ENCODE measurements at regions not wholly inside any gene's neighbourhood (a gene's known extent, or its start where the extent isn't known, plus 50 kb on each side); places are given as distances from the start of the nearest gene placed in this dataset.

- H3K9me3 ChIP-seq (ENCODE audit: control insufficient read depth, insufficient read depth, low read length): peaks cover 5% of the 10 kb centered on the region; the same call in 1 of the 2 replicates
- H3K4me3 ChIP-seq (ENCODE audit: low read depth, low read length): no peak overlapping the region
- POLR2A ChIA-PET: no interaction called here
- no peaks in the 10 kb centered on the region for H3K27me3 ChIP-seq (ENCODE audit: control insufficient read depth, insufficient read depth, low read length)
- CTCF ChIA-PET: no interaction called here
- H3K27ac ChIP-seq (ENCODE audit: low read depth, low read length): no peak overlapping the region
- no peak for TF ChIP-seq CTCF (IDR thresholded peaks at IDR 0.05; ENCODE audit: low read depth, low read length)
- DNase-seq (ENCODE audit: low read depth, low spot score): no peak
These were observed 454.1 kb downstream of the HS3ST3B1 start for GRCh38 chr17:14755002-14755401.

GRCh38 chr17:14753383-14753782 lies 452.5 kb downstream of the HS3ST3B1 start:
- ChIA-PET POLR2A (no interaction called here), CTCF (interaction anchor here (0.6 kb wide), 1 partner anchor 523 kb away, joined by 3 read pairs; no protein-coding TSS in a partner anchor)
- Histone ChIP-seq H3K4me3 (ENCODE audit: low read depth, low read length) (no peak overlapping the region), H3K27me3 (ENCODE audit: control insufficient read depth, insufficient read depth, low read length) (no peaks in the 10 kb centered on the region), H3K9me3 (ENCODE audit: control insufficient read depth, insufficient read depth, low read length) (peaks cover 5% of the 10 kb centered on the region; the same call in 1 of the 2 replicates), H3K27ac (ENCODE audit: low read depth, low read length) (no peak overlapping the region)
- no peak for DNase-seq (ENCODE audit: low read depth, low spot score)
- TF ChIP-seq CTCF (IDR thresholded peaks at IDR 0.05; ENCODE audit: low read depth, low read length): no peak

- H3K9me3 ChIP-seq (ENCODE audit: control insufficient read depth, insufficient read depth, low read length): peaks cover 5% of the 10 kb centered on the region; the same call in 1 of the 2 replicates
- ChIA-PET POLR2A (no interaction called here), CTCF (no interaction called here)
- H3K27me3 ChIP-seq (ENCODE audit: control insufficient read depth, insufficient read depth, low read length): no peaks in the 10 kb centered on the region
- TF ChIP-seq CTCF (IDR thresholded peaks at IDR 0.05; ENCODE audit: low read depth, low read length): no peak
- no peak overlapping the region for H3K27ac ChIP-seq (ENCODE audit: low read depth, low read length)
- no peak overlapping the region for H3K4me3 ChIP-seq (ENCODE audit: low read depth, low read length)
- no peak for DNase-seq (ENCODE audit: low read depth, low spot score)
These were observed 451.1 kb downstream of the HS3ST3B1 start for GRCh38 chr17:14752011-14752410.

GRCh38 chr17:14750866-14751265 lies 450.0 kb downstream of the HS3ST3B1 start:
- H3K4me3 ChIP-seq (ENCODE audit: low read depth, low read length): no peak overlapping the region
- peaks cover 5% of the 10 kb centered on the region; the same call in 1 of the 2 replicates for H3K9me3 ChIP-seq (ENCODE audit: control insufficient read depth, insufficient read depth, low read length)
- H3K27me3 ChIP-seq (ENCODE audit: control insufficient read depth, insufficient read depth, low read length): no peaks in the 10 kb centered on the region
- POLR2A ChIA-PET: no interaction called here
- no peak for DNase-seq (ENCODE audit: low read depth, low spot score)
- CTCF ChIA-PET: no interaction called here
- no peak for TF ChIP-seq CTCF (IDR thresholded peaks at IDR 0.05; ENCODE audit: low read depth, low read length)
- H3K27ac ChIP-seq (ENCODE audit: low read depth, low read length): no peak overlapping the region

- H3K4me3 ChIP-seq (ENCODE audit: low read depth, low read length): no peak overlapping the region
These were observed 448.4 kb downstream of the HS3ST3B1 start for GRCh38 chr17:14749269-14749668.

More at GRCh38 chr17:14749269-14749668, 448.4 kb downstream of the HS3ST3B1 start:
- peaks cover 5% of the 10 kb centered on the region; the same call in 1 of the 2 replicates for H3K9me3 ChIP-seq (ENCODE audit: control insufficient read depth, insufficient read depth, low read length)
- no peak for TF ChIP-seq CTCF (IDR thresholded peaks at IDR 0.05; ENCODE audit: low read depth, low read length)
- ChIA-PET CTCF (no interaction called here), POLR2A (no interaction called here)
- H3K27ac ChIP-seq (ENCODE audit: low read depth, low read length): no peak overlapping the region
- DNase-seq (ENCODE audit: low read depth, low spot score): no peak
- H3K27me3 ChIP-seq (ENCODE audit: control insufficient read depth, insufficient read depth, low read length): no peaks in the 10 kb centered on the region
